ENCODE measurements at regions not wholly inside any gene's neighbourhood (a gene's known extent, or its start where the extent isn't known, plus 50 kb on each side); places are given as distances from the start of the nearest gene placed in this dataset.

DNA sequence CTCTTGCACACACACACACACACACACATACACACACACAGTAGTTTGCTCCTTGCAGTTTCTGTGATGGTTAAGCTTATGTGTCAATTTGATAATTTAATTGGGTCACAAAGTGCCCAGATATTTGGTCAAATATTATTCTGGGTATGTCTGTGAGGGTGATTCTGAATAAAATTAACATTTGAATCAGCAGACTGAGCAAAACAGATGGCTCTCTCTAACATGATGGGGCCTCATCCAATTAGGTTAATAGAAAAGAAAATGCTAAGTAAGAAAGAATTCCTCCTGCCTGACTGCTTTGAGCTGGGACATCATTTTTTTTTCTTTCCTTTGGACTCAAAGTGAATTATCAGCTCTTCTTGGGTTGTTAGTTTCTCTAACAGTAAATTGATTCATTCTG is 191.2 kb upstream of the INTU start:
- TF ChIP-seq CTCF (IDR thresholded peaks at IDR 0.05; ENCODE audit: extremely low read depth in 1 of 2, insufficient read depth in 1 of 2, low read depth in 1 of 2, low read length in 2 of 2) (no peak), POLR2A (IDR thresholded peaks at IDR 0.05; ENCODE audit: low read depth, low read length) (no peak)
